HG02759 (cell line): ENCODE measurements at regions not wholly inside any gene's neighbourhood (a gene's known extent, or its start where the extent isn't known, plus 50 kb on each side); places are given as distances from the start of the nearest gene placed in this dataset.

Experiments
- ATAC-seq: cut with Tn5 transposase; IDR thresholded peaks from one replicate; pipeline ENCODE4 v1.9.1; 2021; ENCODE audit warnings: mild to moderate bottlenecking, moderate library complexity; ENCODE audit not compliant: unreplicated experiment

GRCh38 chr14:21734457-21735074 is 60.9 kb upstream of the OR4E1 start:
- ATAC-seq: no peak

GRCh38 chr14:21729703-21730233 is 56.1 kb upstream of the OR4E1 start:
- ATAC-seq: no peak

DNA sequence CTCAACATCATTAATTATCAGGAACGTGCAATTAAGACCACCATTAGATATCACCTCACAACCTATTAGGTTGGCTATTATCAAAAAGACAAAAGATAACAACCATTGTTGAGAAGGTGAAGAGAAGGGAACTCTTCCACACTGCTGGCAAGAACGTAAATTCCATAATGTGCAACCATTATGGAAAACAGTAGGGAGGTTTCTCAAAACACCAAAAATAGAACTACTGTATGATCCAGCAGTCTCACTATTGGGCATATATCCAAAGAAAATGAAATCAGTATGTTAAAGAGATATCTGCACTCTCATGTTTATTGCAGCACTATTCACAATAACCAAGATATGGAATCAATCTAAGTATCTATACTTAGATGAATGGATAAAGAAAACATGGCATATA is 51.6 kb upstream of the OR4E1 start:
- ATAC-seq: no peak

DNA sequence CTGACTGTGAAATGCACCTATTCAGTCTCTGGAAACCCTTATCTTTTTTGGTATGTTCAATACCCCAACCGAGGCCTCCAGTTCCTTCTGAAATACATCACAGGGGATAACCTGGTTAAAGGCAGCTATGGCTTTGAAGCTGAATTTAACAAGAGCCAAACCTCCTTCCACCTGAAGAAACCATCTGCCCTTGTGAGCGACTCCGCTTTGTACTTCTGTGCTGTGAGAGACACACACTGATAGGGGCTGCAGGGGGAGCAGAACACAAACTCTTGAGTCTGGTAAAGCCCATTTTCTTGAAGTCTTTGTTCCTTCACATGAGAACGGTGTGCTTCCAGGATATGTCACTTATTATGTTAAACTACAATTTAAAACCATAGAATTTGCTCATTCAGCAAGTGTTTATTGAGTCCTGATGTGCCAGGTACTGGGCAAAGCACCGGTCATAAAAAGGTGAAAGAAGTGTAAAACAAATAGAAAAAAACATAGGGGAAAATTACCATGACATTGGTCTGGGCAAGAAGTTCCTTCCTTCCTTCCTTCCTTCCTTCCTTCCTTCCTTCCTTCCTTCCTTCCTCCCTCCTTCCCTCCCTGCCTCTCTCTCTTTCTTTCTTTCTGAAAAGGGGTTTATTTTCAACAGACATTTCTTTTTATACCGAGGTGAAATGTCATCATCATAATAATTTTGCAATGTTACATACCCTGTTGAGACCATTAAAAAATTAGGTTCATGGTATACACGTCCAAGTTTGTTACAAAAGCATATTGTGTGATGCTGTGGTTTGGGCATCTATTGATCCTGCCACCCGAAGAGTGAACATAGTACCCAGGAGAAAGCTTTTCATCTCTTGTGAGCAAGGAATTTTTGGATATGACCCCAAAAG is 50.7 kb upstream of the OR4E1 start:
- ATAC-seq: no peak

GRCh38 chr14:21723431-21724045 is 49.9 kb upstream of the OR4E1 start:
- no peak for ATAC-seq
